ENCODE measurements at regions not wholly inside any gene's neighbourhood (a gene's known extent, or its start where the extent isn't known, plus 50 kb on each side); places are given as distances from the start of the nearest gene placed in this dataset.

GRCh38 chr1:221290669-221291068 is 411.4 kb downstream of the HLX start:
- TF ChIP-seq CTCF (IDR thresholded peaks at IDR 0.05; ENCODE audit: insufficient read depth, low read length) = no peak
- no peak for DNase-seq (ENCODE audit: low read depth)

GRCh38 chr1:221291113-221291512 is 411.9 kb downstream of the HLX start:
- no peak for DNase-seq (ENCODE audit: low read depth)
- TF ChIP-seq CTCF (IDR thresholded peaks at IDR 0.05; ENCODE audit: insufficient read depth, low read length) = no peak
- no peak overlapping the region for H3K4me3 ChIP-seq (ENCODE audit: low read depth, low read length)

More at GRCh38 chr1:221290669-221291068, 411.4 kb downstream of the HLX start:
- H3K4me3 ChIP-seq (ENCODE audit: low read depth, low read length) = no peak overlapping the region

GRCh38 chr1:221292652-221293051 is 413.4 kb downstream of the HLX start:
- no peak for DNase-seq (ENCODE audit: low read depth)
- no peak overlapping the region for H3K4me3 ChIP-seq (ENCODE audit: low read depth, low read length)
- TF ChIP-seq CTCF (IDR thresholded peaks at IDR 0.05; ENCODE audit: insufficient read depth, low read length) = no peak

GRCh38 chr1:221294242-221294641 is 415.0 kb downstream of the HLX start:
- no peak for TF ChIP-seq CTCF (IDR thresholded peaks at IDR 0.05; ENCODE audit: insufficient read depth, low read length)
- no peak for DNase-seq (ENCODE audit: low read depth)
- no peak overlapping the region for H3K4me3 ChIP-seq (ENCODE audit: low read depth, low read length)

GRCh38 chr1:221302357-221302756 is 423.1 kb downstream of the HLX start:
- no peak overlapping the region for H3K4me3 ChIP-seq (ENCODE audit: low read depth, low read length)
- TF ChIP-seq CTCF (IDR thresholded peaks at IDR 0.05; ENCODE audit: insufficient read depth, low read length) = no peak
- no peak for DNase-seq (ENCODE audit: low read depth)

- DNase-seq (ENCODE audit: low read depth) = no peak
- H3K4me3 ChIP-seq (ENCODE audit: low read depth, low read length) = no peak overlapping the region
- TF ChIP-seq CTCF (IDR thresholded peaks at IDR 0.05; ENCODE audit: insufficient read depth, low read length) = no peak
Measured at GRCh38 chr1:221302810-221303209, 423.6 kb downstream of the HLX start.

- no peak overlapping the region for H3K4me3 ChIP-seq (ENCODE audit: low read depth, low read length)
- no peak for DNase-seq (ENCODE audit: low read depth)
- no peak for TF ChIP-seq CTCF (IDR thresholded peaks at IDR 0.05; ENCODE audit: insufficient read depth, low read length)
Measured at GRCh38 chr1:221303623-221304022, 424.4 kb downstream of the HLX start.

Measured in fibroblast of the aortic adventitia (primary cell).